Inflammatory macrophage (primary cell): ENCODE measurements at regions not wholly inside any gene's neighbourhood (a gene's known extent, or its start where the extent isn't known, plus 50 kb on each side); places are given as distances from the start of the nearest gene placed in this dataset.
"Not testable (repeated sequence)": the region's sequence is repeated elsewhere in the genome, so short reads cannot be mapped to it uniquely, and the experiment has no call there.

Source experiments
- DNase-seq, 2 donors: peaks; one replicate each; pipeline ENCODE4 v3.0.0-alpha.2; 2020 to 2022

GRCh38 chr4:82172186-82172585, 201.6 kb downstream of the HNRNPD start:
- no peak for DNase-seq

GRCh38 chr4:82171531-82172155, 202.1 kb downstream of the HNRNPD start:
- no peak for DNase-seq

- no peak for DNase-seq
Observed at GRCh38 chr4:82149750-82150149, 224.0 kb downstream of the HNRNPD start.

GRCh38 chr4:82145850-82146249, 227.9 kb downstream of the HNRNPD start:
- DNase-seq = no peak

- no peak for DNase-seq
Observed at GRCh38 chr4:82140422-82140821, 233.4 kb downstream of the HNRNPD start.

- no peak for DNase-seq
Observed at GRCh38 chr4:82139287-82139686, 234.5 kb downstream of the HNRNPD start.

- no peak for DNase-seq
Observed at GRCh38 chr4:82138374-82138773, 235.4 kb downstream of the HNRNPD start.

- no peak for DNase-seq
Observed at GRCh38 chr4:82136161-82136801, 237.5 kb downstream of the HNRNPD start.

GRCh38 chr4:82128355-82128754, 245.4 kb downstream of the HNRNPD start:
- DNase-seq = no peak

GRCh38 chr4:82126512-82127040, 247.2 kb downstream of the HNRNPD start:
- DNase-seq = no peak

- no peak for DNase-seq
Observed at GRCh38 chr4:82125787-82126297, 247.9 kb downstream of the HNRNPD start.

- DNase-seq = no peak
Observed at GRCh38 chr4:82124932-82125786, 248.6 kb downstream of the HNRNPD start.

- no peak for DNase-seq
Observed at GRCh38 chr4:82124365-82124764, 249.4 kb downstream of the HNRNPD start.

- peak in 1 of 2 donors; percentile 10 for DNase-seq
Observed at GRCh38 chr4:82123934-82124333, 249.9 kb downstream of the HNRNPD start.

- DNase-seq = not testable (repeated sequence)
Observed at GRCh38 chr4:82115183-82115582, 258.6 kb downstream of the HNRNPD start.

- DNase-seq = no peak
Observed at GRCh38 chr4:82108506-82108905, 265.3 kb downstream of the HNRNPD start.

GRCh38 chr4:82104578-82104977, 269.2 kb downstream of the HNRNPD start:
- DNase-seq = no peak

GRCh38 chr4:82099928-82100579, 273.7 kb downstream of the HNRNPD start:
- no peak for DNase-seq

GRCh38 chr4:82097504-82097903, 276.3 kb downstream of the HNRNPD start:
- no peak for DNase-seq

- DNase-seq = no peak
Observed at GRCh38 chr4:82090717-82091116, 283.1 kb downstream of the HNRNPD start.

- DNase-seq = no peak
Observed at GRCh38 chr4:82084747-82085146, 289.0 kb downstream of the HNRNPD start.

GRCh38 chr4:82077471-82077995, 296.3 kb downstream of the HNRNPD start:
- not testable (repeated sequence) for DNase-seq
